ENCODE measurements at regions not wholly inside any gene's neighbourhood (a gene's known extent, or its start where the extent isn't known, plus 50 kb on each side); places are given as distances from the start of the nearest gene placed in this dataset.

GRCh38 chr14:87153901-87154300 is 839.1 kb downstream of the GALC start:
- Mint-ChIP-seq H3K9me3 (ENCODE audit: unreplicated experiment) (no peaks in the 10 kb centered on the region), H3K4me3 (ENCODE audit: unreplicated experiment) (no peak overlapping the region), H3K36me3 (ENCODE audit: unreplicated experiment) (no peaks in the 10 kb centered on the region), H3K4me1 (ENCODE audit: unreplicated experiment) (peaks cover 27% of the 10 kb centered on the region), H3K27me3 (ENCODE audit: unreplicated experiment) (no peaks in the 10 kb centered on the region), H3K27ac (ENCODE audit: unreplicated experiment) (no peak overlapping the region)
- no peak for TF ChIP-seq CTCF (IDR thresholded peaks at IDR 0.05)
- DNase-seq (ENCODE audit: extremely low spot score, unreplicated experiment): no peak

GRCh38 chr14:87153391-87153790 is 839.6 kb downstream of the GALC start:
- Mint-ChIP-seq H3K27ac (ENCODE audit: unreplicated experiment) (no peak overlapping the region), H3K36me3 (ENCODE audit: unreplicated experiment) (no peaks in the 10 kb centered on the region), H3K4me3 (ENCODE audit: unreplicated experiment) (no peak overlapping the region), H3K4me1 (ENCODE audit: unreplicated experiment) (peaks cover 31% of the 10 kb centered on the region), H3K27me3 (ENCODE audit: unreplicated experiment) (no peaks in the 10 kb centered on the region), H3K9me3 (ENCODE audit: unreplicated experiment) (no peaks in the 10 kb centered on the region)
- DNase-seq (ENCODE audit: extremely low spot score, unreplicated experiment): no peak
- no peak for TF ChIP-seq CTCF (IDR thresholded peaks at IDR 0.05)

GRCh38 chr14:87152693-87153092 is 840.3 kb downstream of the GALC start:
- Mint-ChIP-seq H3K27ac (ENCODE audit: unreplicated experiment) (no peak overlapping the region), H3K4me3 (ENCODE audit: unreplicated experiment) (no peak overlapping the region), H3K9me3 (ENCODE audit: unreplicated experiment) (no peaks in the 10 kb centered on the region), H3K4me1 (ENCODE audit: unreplicated experiment) (peaks cover 34% of the 10 kb centered on the region), H3K36me3 (ENCODE audit: unreplicated experiment) (no peaks in the 10 kb centered on the region), H3K27me3 (ENCODE audit: unreplicated experiment) (no peaks in the 10 kb centered on the region)
- no peak for TF ChIP-seq CTCF (IDR thresholded peaks at IDR 0.05)
- DNase-seq (ENCODE audit: extremely low spot score, unreplicated experiment): no peak

GRCh38 chr14:87149583-87150354 is 843.2 kb downstream of the GALC start:
- H3K27me3 Mint-ChIP-seq (ENCODE audit: unreplicated experiment): no peaks in the 10 kb centered on the region
- H3K4me3 Mint-ChIP-seq (ENCODE audit: unreplicated experiment): no peak overlapping the region
- peaks cover 34% of the 10 kb centered on the region for H3K4me1 Mint-ChIP-seq (ENCODE audit: unreplicated experiment)
- peak overlapping the region; percentile 63 for H3K27ac Mint-ChIP-seq (ENCODE audit: unreplicated experiment)
- H3K36me3 Mint-ChIP-seq (ENCODE audit: unreplicated experiment): no peaks in the 10 kb centered on the region
- H3K9me3 Mint-ChIP-seq (ENCODE audit: unreplicated experiment): no peaks in the 10 kb centered on the region
- DNase-seq (ENCODE audit: extremely low spot score, unreplicated experiment): no peak
- no peak for TF ChIP-seq CTCF (IDR thresholded peaks at IDR 0.05)

GRCh38 chr14:87148655-87149054 is 844.3 kb downstream of the GALC start:
- Mint-ChIP-seq H3K4me1 (ENCODE audit: unreplicated experiment) (peaks cover 30% of the 10 kb centered on the region), H3K9me3 (ENCODE audit: unreplicated experiment) (no peaks in the 10 kb centered on the region), H3K27me3 (ENCODE audit: unreplicated experiment) (no peaks in the 10 kb centered on the region), H3K27ac (ENCODE audit: unreplicated experiment) (peak overlapping the region; percentile 70), H3K4me3 (ENCODE audit: unreplicated experiment) (no peak overlapping the region), H3K36me3 (ENCODE audit: unreplicated experiment) (no peaks in the 10 kb centered on the region)
- TF ChIP-seq CTCF (IDR thresholded peaks at IDR 0.05): no peak
- no peak for DNase-seq (ENCODE audit: extremely low spot score, unreplicated experiment)

Measured in osteocyte (in vitro differentiated cells).